ENCODE measurements at regions not wholly inside any gene's neighbourhood (a gene's known extent, or its start where the extent isn't known, plus 50 kb on each side); places are given as distances from the start of the nearest gene placed in this dataset.

DNA sequence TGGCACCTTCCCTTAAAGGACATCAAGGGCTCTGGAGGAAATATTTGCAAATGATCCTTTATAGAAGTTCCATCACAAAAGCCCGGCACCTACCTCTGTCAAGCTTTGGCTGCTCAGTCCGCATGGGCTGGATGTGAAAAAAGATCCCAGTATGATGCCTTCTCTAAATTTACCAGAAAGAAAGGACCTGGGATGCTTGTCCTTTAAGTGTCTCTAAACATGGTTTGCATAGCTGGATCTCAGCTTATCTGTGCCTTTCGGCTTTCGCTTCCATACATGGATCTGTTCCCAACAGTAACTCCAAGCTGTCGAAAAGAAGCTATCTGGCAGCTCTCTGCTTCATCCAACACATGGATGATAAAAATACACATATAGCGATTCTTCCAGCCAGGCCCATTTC is 60.4 kb upstream of the SLC8A1 start:
- TF ChIP-seq, protein P1, sequence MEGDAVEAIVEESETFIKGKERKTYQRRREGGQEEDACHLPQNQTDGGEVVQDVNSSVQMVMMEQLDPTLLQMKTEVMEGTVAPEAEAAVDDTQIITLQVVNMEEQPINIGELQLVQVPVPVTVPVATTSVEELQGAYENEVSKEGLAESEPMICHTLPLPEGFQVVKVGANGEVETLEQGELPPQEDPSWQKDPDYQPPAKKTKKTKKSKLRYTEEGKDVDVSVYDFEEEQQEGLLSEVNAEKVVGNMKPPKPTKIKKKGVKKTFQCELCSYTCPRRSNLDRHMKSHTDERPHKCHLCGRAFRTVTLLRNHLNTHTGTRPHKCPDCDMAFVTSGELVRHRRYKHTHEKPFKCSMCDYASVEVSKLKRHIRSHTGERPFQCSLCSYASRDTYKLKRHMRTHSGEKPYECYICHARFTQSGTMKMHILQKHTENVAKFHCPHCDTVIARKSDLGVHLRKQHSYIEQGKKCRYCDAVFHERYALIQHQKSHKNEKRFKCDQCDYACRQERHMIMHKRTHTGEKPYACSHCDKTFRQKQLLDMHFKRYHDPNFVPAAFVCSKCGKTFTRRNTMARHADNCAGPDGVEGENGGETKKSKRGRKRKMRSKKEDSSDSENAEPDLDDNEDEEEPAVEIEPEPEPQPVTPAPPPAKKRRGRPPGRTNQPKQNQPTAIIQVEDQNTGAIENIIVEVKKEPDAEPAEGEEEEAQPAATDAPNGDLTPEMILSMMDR (IDR thresholded peaks at IDR 0.05), result no peak
- no peak for TF ChIP-seq POLR2A (IDR thresholded peaks at IDR 0.05)

Data from esophagus squamous epithelium (tissue), 4 donors.